ENCODE measurements at regions not wholly inside any gene's neighbourhood (a gene's known extent, or its start where the extent isn't known, plus 50 kb on each side); places are given as distances from the start of the nearest gene placed in this dataset.
"Not testable (repeated sequence)": the region's sequence is repeated elsewhere in the genome, so short reads cannot be mapped to it uniquely, and the experiment has no call there.

DNA sequence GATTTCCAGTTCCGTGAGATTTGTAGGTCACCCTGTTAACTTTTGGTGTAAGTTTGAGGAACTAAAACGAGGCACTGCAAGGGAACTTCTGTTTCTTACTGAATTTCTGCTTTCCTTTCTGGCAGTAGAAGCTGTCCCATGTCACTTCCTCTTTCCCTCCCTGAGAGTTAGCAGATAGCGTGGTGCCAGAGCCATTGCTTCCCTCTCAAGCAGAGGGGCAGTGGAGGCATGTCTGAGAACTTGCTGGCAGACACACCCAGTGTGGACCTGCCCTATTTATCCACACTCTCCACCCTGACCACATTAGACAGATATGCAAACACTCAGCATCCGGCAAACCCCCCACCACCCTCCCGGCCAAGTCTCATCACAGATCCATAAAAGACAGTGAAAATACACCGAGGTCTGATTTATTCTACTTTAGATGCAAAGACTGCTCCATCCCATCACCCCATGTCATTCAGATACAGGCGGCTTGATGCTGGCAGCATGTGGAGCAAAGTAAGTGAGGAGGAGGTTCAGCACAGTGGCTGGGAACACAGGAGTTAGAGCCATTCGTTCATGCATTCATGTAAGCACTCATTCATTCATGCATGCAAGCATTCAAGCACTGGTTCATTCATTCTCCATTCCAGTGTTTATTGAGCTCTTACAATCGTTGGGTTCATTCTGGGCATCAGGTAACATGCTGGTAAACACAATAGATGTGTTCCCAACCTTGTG lies 324.7 kb downstream of the SHQ1 start:
- no peak for DNase-seq

DNA sequence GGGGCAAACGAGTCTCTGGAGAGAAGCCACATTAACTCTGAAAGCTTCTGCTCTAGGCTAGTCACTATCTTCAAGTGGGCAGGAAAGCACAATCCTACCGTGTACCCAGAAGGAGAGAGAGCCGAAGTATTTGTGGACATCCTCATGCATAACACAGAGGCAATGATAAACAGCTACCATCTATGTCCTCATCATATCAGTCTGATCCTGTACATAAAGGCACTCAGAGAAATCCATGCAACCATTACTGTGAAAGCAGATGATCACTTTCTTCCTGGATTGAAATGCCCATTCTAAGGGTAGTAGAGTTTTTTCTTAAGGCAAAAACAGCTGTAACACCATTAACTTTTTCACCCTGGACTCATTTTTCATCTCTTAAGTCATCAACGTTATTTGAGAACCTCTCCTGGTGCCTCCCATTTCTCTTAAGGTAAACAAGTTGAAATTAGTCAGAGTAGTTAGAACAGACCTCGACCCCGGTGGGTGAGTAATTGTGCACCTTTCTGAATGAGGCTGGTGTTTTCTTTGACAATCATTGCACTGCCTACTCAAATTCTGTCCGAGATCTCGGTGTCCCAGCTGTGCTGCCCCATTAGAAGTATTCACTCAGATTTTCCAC lies 327.4 kb downstream of the SHQ1 start:
- no peak for DNase-seq

DNA sequence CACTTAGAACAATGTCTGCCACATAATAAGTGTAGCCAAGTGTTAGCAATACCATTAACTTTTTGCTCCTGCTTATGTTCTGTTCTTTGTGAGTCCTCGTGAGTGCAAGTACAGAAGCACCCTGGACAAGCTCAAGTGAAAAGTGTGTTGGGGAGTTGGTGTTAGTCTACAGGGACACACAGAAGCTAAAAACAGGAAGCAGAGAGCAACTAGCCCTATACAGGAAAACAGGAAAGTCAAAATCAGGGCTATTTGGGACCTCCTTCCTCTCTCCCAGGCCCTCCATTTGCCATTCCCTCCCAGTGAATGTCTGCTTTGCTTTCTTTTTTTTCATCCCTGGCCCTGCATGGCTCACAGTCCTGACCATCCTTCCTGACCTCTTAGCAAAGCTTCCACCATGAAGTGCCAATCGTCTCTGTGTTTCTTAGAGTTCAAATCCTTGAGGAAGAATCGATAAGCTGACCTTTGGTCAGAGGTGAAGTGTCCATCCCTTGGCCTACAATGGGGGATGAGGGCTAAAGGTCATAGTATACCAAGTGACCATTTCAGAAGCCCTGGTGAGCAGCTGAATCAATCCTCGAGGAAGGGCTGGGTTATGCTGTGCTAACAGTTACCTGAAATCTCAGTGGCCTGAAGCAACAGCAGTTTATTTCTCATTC lies 328.2 kb downstream of the SHQ1 start:
- DNase-seq: no peak

DNA sequence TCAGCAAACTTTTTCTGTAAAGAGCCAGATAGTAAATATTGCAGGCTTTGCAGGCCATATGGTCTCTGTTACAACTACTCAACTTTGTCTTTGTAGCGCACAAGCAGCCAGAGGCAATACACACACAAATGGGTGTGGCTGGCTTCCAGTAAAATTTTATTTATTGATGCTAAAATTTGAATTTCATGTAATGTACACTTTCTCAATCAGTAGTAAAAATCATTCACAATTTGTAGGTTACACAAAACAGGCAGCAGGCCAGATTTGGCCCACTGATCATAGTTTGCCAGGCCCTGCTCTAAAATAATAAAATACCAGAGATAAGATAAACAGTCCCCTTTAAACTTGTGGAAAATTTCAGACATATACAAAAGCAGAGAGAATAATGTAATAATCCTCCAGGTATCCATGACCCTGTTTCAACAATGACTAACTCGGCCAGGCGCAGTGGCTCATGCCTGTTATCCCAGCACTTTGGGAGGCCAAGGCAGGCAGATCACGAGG lies 330.3 kb downstream of the SHQ1 start:
- DNase-seq: no peak

DNA sequence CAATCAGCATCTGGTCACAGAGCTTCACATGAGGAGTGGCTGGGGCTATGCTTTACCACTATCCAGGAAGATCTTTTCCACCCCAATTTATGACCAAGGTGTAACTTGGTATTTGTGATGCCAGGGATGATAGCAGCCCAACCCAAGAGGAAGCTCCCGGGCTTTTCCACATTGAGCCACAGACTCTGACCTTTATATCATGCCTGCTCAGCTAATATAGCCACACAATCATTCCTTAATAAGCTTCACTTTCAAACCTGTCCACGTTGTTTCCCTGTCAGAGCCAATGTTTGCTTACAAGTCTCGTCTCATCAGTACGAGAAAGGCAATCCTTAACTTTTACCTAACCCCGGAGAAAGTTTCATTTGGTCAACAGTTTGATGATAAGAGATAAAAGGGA lies 330.9 kb downstream of the SHQ1 start:
- DNase-seq: no peak

DNA sequence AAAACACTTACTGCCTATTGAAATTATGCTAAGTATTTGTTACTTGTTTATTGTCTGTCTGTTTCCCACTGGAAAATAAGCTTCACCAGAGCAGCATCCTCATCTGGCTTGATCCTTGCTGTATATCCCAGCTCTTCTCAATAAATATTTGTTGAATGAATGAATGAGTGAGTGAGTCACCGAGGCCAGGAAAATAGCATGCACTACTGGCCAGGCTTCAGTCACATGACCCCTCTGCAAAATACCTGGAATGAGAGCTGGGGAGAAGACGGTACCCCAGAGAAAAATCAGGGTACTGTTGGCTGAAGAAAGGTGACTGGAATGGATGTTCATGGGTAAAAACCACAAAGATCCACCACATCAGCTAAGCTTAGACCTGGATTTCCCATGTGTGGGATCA lies 331.9 kb downstream of the SHQ1 start:
- no peak for DNase-seq

DNA sequence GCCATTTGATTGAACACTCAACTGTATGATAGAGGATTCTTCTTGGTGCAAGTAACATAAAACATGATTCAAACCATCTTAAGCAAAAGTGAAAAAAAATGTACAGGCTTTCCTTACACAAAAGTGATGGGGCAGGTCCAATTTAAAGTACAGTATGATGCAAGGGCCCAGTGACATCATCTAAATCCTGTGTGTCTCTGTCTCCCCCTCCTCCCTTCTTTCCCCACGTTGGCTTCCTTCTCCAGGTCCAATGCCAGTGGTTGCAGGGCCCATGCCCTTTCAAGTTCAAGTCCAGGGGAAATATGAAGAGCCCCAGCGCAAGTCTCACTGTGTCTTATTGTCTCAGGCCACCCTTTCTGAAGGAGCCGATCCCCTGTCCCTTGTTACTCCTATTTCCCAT lies 332.3 kb downstream of the SHQ1 start:
- DNase-seq: no peak

DNA sequence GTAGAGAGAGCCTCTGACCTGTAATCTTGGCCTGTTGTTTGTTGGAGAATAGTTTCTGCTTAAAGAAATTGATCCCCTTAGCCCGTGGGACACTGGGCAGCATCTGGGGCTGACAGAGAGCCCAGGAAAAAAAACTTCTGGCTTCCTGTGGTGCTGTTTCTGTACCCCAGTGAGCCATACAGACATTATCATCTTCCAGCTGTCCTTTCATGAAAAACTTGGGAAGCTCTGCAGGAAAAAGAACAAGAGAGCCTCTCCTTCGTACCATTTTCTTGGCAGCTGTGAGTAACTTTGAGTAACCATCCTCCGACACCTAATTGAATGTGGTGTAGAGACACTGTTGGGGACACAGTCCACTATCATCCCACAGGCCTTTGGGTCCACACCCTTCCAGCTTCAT lies 333.0 kb downstream of the SHQ1 start:
- DNase-seq: no peak

DNA sequence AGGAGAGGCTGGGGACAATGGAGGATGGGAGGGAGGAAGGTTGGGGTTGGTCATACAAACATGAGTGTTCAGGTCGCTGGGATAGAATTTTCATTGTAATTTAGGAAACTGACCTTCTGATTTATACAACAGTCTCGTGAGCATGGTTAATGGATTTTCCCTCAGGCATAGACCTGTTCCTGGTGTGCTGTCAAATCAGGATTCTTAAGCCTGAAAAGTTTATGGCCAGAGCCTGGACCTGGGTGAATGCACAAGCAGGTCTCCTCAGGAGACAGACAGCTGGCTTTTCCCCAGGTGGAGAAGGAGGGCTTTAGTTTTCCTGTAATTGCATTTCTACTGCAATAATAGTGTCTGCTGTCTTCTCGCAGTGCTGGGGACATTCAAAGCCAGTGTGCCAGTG lies 338.0 kb downstream of the SHQ1 start:
- no peak for DNase-seq

DNA sequence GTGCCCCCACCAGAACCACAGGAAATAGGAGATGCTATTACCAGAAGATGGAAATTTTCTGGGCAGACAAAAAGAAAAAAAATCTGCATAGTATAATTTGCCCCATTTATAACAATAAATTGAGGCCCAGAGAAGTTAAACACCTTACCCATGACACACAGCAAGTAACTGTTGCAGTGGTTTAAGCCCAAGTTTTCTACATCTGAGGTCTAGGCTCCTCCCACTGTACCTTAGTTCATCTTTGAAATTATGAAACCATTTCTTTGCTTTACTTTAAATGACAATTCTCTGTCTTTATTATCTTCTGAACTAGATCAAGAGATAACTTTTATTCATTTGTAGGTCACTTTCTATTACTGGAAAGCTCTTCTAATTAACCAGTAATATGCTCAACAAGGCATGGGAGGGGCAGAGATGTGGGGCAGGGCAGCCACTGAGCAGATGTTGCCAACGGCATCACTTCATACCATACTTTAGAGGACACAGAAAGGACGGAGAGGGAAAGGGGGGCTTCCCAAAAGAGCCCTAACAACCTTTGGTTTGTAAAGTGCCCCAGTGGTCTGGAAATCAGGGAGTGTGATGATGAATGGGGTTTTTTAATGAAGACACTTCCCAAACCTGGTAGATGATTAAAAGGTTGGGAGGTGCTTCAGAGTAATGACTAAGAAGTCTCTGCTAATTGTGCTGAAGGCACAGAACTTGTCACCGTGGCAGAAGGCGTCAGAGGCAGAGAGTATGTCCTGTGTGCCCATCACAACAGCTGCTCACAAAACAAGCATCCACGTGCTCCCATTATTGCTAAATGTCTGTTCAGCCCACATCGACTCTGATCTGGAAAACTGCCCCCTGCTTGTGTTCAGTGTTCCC lies 342.5 kb downstream of the SHQ1 start:
- no peak for DNase-seq

DNA sequence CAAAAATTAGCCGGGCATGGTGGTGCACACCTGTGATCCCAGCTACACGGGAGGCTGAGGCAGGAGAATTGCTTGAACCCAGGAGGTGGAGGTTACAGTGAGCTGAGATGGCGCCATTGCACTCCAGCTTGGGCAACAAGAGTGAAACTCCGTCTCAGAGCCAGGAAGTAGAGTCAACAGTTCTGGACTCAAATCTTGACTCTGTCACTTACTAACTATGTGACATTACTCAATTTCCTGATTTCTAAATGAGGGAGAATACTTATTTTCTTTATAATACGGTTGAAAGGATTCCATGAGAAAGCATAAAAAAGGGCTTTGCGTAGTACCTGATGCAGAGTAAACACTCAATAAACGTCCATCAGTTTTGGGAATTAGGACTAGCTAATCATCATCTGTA lies 350.7 kb downstream of the SHQ1 start:
- not testable (repeated sequence) for DNase-seq

DNA sequence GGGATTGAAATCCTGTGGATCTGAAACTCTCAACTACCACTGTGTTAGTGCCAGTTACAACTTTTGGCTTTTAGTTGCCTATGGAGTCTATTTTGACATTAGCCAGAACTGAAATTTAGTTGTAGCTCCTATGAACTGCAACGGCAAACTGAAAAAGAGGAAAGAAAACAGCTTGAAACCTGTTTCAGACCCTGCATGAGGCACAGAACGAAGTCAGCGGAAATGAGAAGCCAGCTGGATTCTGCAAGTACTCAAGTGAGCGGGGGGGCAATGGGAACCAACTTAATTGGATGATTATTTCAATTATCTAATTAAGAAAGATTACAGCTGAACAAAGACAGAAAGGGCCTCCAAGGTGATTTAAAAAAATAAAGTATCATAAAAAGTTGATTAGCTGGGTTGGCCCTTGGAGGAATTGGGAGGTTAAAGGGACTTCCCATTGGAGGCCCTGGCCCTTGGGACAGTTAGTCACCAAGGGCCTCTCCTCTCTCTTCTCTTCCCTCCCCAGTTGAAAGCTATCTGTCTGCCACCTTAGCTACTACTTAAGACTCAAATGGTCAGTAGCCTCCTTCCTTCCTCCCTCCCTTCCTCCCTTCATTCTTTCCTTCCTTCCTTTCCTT lies 352.1 kb downstream of the SHQ1 start:
- DNase-seq: no peak

DNA sequence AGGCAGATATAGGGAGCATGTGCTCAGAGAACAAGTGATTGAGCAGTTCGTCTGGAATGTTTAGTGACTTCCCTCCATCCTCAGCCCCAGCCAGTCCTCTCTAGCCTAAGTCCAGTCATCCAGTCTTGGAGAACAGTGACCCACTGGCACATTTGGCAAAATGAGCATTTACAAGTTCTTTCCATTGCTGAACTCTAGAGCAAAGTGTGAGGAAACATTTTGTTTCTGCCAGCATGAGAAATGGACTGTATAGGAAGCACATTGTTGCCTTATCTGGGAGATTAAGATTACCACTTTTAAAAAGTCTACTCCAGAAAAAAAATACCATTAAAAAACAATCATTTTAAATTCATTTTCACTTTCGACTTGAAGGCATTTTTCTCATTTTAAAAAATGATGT lies 353.6 kb downstream of the SHQ1 start:
- no peak for DNase-seq

DNA sequence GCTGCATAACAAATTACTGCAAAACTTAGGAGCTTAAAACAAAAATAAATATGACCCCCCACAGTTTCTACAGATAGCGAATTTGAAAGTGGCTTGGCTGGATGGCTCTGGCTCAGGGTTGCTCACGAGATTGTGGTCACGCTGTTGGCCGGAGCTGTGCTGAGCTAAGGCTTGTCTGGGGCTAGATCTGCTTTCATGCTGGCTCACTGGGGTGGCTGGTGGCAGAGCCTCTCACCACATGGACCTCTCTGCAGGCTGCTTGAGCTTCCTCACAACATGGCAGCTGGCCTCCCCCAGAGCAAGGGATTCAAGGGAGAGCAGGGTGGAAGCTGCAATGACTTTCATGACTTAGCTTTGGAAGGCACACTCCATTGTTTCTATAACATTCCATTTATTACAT lies 354.1 kb downstream of the SHQ1 start:
- DNase-seq: no peak

DNA sequence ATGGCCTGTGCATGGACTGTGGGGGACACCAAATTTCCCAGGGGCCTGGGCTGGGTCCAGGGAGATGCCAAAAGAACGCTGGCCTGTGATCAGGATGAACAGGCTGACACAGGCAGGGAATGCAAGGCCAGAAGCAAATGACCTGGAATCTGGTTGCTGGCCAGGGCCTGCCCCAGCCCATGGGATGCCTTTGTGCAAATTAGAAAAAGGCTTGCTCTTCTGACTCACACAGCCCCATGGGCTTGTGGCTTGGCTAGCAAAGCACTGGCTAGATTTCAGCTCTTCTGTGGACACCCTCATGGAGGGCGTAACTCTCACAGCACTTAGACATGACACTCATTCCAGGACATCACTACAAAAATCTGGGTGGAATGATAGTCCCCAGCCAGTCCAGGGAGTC lies 356.0 kb downstream of the SHQ1 start:
- no peak for DNase-seq

DNA sequence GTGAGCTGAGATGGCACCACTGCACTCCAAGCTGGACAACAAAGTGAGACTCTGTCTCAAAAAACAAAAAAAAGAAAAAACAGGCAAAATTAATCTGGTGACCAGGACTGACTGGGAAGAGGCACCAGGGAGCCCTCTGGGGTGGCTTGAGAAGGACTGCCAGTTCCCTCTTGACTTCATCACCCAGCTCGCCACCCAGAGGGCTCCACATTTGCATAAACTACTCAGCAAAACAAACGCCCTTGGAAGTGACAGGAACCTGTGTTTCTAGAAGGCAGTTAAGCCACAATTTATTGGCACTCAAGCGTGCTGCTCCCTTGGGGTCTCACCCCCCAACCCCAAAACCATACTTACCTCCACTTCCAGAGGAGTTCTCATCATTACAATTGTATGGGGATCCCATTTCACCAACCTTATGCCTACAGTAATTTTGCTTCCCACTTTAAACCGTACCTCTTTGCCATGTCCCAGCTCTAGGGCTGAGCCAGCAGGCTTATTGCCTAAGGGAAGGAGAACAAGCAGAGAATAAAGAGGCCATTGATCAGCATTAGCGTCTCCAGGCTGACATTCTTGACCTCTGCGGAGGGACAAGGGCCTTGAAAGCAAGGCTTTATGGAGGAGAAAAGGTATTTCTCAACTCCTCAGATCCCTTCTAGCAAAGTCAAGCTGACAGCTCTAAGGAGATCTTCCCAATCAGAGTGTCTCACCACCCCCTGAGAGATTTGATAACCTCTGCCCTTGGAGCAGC lies 357.4 kb downstream of the SHQ1 start:
- DNase-seq: no peak

DNA sequence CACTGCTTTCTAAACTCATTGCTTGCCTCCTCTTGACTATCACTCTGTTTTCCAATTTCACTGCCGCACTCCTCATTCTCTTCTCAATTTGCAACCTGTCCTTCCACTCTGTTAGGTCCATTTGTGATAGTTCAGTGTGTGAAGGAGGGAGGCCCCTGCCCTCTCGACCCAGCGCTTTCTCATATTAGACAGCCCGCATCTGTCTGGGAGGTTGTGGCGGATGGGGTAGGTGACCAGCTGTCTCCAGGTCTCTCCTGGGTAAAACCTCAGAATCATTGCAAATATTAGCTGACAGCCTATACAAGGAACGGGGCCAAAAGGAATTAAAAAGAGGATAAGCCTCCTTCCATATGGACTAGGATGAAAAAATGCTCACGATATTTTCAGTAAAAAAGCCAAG lies 358.3 kb downstream of the SHQ1 start:
- DNase-seq: no peak

DNA sequence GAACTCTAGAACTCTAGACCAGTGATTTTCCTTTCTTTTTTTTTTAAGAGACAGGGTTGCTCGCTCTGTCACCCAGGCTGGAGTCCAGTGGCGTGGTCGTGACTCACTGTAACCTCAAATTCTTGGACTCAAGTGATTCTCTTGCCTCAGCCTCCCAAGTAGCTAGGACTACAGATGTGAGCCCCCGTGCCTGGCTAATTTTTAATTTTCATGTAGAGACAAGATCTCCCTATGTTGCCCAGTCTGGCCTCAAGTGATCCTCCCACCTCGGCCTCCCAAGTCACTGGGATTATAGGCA lies 359.6 kb downstream of the SHQ1 start:
- no peak for DNase-seq

DNA sequence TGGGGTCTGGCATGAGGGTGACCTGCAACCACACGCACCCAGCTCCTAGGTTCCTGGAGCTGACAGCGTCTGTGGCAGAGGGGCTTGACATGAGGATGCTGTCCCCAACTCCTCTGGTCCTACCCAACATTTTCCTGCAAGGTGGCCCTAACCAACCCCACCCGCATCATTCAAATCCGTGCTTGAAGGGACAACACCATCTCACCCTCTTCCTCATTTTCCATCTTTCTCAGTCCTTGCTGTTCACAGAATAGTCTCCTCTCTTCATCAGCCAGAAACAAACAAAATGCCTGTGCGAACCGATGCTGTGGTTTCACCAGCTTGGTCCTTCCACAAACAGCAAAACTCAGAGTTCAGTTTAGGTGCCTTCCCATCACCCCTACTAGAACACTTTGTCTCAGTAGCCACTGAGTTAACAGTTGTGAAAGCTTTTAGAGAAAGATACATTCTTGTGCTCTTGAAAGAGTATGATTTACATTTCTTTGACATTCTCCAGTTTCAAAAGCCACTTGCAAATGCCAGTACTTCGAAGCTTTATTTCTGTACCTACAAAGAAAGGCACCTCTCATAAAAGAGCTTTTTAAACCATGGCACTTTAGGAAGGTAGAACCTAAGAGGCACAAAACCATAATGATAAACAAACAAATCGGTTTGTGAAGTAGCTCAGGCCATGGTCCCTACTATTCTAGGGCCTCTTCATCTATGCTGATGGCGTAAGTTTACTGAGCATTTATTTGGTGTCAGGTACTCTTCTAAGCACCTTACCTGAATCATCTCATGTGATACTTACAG lies 360.1 kb downstream of the SHQ1 start:
- DNase-seq: no peak

DNA sequence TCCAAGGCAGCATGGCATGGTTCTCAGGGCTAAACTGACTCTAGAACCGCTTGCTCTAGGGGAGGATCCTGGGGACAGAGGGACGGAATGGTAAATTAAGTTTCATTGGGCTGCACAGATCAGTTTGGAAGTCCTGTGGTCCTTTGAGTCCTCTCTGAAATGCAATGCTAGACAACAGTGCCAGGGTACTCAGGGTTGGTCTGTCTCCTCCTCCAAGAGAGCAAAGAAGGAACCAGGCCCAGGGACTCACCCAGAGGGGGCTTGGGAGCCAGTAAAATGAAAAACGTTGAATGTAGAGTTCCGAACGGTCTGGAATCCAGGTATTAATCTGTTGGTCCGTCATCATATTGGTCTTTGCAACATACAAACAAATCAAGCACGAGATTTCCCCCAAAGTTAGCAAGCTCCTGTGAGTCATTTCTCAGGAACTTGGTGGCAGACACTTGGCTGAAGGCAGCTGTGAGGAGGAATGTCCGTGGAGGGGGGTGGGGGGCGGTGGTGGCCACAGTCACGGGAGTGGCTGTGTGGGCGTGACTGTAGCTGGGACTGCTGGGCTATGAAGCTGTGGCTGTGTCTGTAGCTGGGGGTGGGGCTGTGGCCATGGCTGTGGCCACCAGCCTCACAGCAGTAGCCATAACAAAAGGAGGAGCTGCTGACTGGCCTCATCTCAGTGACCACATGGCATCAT lies 361.0 kb downstream of the SHQ1 start:
- DNase-seq: no peak

DNA sequence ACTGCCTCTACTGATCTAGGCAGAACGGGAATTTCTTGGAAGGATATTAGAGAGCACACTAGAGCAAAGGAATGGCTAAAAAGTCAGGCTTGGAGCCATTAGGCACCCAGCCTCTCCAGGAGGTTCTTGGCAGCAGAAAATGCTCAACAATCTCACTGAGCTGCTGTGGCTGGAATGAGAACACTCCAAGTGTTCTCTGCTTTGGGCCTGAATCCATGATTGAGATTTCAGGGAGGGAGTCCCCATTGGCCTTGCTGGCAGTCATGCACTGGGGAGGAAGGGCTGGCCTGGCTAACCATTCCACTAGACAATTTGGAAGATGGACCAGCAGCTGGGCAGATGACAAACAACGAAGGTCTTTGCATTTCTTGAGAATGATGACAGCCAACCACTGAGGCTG lies 362.6 kb downstream of the SHQ1 start:
- DNase-seq: no peak

All from activated CD4-positive, CD25-positive, alpha-beta regulatory T cell (primary cell).